ENCODE measurements at regions not wholly inside any gene's neighbourhood (a gene's known extent, or its start where the extent isn't known, plus 50 kb on each side); places are given as distances from the start of the nearest gene placed in this dataset.
"Not testable (repeated sequence)": the region's sequence is repeated elsewhere in the genome, so short reads cannot be mapped to it uniquely, and the experiment has no call there.

DNA sequence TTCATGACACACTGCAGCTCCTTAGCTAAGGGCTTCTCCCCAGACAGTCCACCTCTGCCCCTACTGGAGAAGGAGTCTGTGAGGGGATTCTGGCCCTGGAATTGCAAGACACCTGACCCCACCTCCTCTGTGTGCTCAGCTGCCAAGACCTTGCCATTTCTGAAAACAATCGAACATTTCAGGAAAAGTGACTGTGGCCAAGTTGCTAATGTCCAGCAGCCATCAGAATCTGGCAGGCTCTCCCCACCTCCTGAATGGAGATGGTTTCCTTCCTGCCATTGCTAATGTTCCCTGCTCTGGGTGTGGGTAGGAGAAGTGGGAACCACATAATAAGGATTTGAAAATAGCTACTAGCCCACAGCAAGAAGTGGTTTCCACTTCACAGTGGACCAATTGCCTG, 127.2 kb upstream of the ALX4 start:
- H3K27ac ChIP-seq, result no peak overlapping the region
- TF ChIP-seq, protein P1, sequence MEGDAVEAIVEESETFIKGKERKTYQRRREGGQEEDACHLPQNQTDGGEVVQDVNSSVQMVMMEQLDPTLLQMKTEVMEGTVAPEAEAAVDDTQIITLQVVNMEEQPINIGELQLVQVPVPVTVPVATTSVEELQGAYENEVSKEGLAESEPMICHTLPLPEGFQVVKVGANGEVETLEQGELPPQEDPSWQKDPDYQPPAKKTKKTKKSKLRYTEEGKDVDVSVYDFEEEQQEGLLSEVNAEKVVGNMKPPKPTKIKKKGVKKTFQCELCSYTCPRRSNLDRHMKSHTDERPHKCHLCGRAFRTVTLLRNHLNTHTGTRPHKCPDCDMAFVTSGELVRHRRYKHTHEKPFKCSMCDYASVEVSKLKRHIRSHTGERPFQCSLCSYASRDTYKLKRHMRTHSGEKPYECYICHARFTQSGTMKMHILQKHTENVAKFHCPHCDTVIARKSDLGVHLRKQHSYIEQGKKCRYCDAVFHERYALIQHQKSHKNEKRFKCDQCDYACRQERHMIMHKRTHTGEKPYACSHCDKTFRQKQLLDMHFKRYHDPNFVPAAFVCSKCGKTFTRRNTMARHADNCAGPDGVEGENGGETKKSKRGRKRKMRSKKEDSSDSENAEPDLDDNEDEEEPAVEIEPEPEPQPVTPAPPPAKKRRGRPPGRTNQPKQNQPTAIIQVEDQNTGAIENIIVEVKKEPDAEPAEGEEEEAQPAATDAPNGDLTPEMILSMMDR (IDR thresholded peaks at IDR 0.05), result no peak
- no peak for TF ChIP-seq POLR2A (IDR thresholded peaks at IDR 0.05)
- intact Hi-C loops (cut with DNase I), result no loop called here
- H3K27me3 ChIP-seq, result no peaks in the 10 kb centered on the region
- 29 to 89% methylated on average over 1 of the region's 1 CpG for WGBS, 2 donors
- peaks cover 7 to 15% of the 10 kb centered on the region in 2 donors for H3K4me1 ChIP-seq
- no peaks in the 10 kb centered on the region for H3K9me3 ChIP-seq
- DNase-seq, result no peak
- no peaks in the 10 kb centered on the region for H3K36me3 ChIP-seq
- no peak overlapping the region for H3K4me3 ChIP-seq (replicated peaks in 1 of 3)

DNA sequence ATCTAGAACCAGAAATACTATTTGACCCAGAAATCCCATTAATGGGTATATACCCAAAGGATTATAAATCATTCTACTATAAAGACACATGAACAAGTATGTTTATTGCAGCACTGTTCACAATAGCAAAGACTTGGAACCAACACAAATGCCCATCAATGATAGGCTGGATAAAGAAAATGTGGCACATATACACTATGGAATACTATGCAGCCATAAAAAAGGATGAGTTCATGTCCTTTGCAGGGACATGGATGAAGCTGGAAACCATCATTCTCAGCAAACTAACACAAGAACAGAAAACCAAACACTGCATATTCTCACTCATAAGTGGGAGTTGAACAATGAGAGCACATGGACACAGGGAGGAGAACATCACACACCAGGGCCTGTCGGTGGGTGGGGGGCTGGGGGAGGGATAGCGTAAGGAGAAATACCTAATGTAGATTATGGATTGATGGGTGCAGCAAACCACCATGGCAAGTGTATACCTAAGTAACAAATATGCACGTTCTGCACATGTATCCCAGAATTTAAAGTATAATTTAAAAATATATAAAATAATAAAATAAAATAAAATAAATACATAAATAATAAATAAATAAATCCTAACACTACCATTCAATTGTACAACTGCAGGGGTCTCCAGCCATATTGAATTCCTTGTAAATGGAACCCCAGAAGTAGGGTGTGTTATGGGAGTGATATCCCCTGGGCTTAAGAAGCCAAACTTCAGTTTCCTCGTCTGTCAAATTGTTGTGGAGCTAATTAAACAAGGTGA, 122.4 kb upstream of the CD82 start:
- 80 to 93% methylated on average over 4 of the region's 4 CpGs for WGBS, 2 donors
- peaks cover 3 to 14% of the 10 kb centered on the region in 2 donors for H3K4me1 ChIP-seq
- intact Hi-C loops (cut with DNase I); H3K27ac ChIP-seq; H3K27me3 ChIP-seq; H3K4me3 ChIP-seq (replicated peaks in 1 of 3); H3K9me3 ChIP-seq; DNase-seq; H3K36me3 ChIP-seq: not testable (repeated sequence)

DNA sequence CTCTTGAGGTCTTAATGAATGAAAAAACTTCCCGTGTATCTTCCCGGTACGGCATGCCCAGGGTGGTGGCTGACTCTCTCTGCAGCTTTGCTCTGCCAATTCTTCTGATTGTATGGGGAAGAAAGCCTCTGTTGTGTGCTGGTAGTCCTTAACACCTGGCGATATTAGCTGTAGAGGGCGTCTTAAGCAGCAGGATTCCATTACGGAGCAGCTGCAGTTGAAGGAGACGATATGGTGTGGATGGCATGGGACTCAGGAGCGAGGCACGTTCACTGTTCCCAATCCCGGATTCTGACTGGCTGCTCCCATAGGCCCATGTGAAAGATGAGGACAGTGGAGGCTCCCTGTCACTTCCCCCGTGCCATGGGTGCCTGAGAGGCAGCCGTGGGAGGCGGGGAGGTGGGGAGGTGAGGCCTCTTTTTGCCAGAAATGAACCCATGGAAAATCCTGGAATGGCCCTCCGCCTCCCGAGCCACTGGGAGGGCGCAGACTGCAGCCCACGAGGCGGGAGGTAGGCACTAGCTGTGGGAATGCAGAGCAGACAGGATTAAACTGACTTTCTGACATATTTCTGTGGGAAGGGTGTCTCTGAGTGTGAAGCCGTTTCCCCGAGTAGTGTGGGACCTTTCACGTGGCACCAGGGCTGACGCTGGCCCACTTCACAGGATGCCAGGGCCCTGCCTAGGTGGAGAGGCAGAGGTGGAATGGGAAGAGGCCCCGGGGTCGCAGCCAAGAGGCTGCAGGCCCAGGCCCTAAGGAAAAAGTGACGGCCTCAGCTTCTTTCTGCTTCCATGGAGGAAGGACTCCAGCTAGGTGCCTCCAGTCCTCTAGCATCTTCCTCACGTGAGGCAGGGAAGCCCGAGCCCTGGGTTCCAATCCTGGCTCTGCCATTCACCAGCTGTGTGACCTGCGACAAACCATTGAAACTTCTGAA, 121.4 kb upstream of the CD82 start:
- WGBS, 2 donors, result 83 to 89% methylated on average over 25 to 28 of the region's 28 CpGs
- no peak for DNase-seq
- TF ChIP-seq POLR2A (IDR thresholded peaks at IDR 0.05), result no peak
- TF ChIP-seq, protein P1 (IDR thresholded peaks at IDR 0.05), result no peak

DNA sequence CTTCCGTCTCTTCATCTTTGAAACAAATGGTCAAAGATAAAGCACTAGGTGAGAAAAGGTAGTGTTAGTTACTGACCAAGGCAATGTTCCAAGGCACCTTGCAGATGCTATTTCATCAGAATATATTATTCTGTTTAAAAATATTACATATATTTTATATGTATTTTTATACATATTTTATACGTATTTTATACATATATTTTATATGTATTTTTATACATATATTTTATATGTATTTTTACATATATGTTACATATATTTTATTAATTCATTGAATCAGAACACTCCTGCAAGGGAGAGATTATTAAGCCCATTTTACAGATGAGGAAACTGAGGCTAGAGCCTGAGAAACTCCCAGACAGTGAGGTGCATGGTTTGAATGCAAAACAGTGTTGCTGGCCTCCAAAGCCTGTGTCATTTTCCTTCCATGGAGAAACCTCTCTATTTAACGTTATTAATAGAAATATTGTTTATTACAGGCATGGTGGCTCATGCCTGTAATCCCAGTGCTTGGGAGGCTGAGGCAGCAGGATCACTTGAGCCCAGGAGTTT, 120.6 kb upstream of the CD82 start:
- intact Hi-C loops (cut with DNase I), result no loop called here
- no peaks in the 10 kb centered on the region for H3K9me3 ChIP-seq
- no peaks in the 10 kb centered on the region for H3K36me3 ChIP-seq
- no peaks in the 10 kb centered on the region for H3K27me3 ChIP-seq
- WGBS, 2 donors, result 73 to 76% methylated on average over 3 of the region's 3 CpGs
- H3K27ac ChIP-seq, result no peak overlapping the region
- peaks cover 0 to 10% of the 10 kb centered on the region in 2 donors for H3K4me1 ChIP-seq
- DNase-seq, result no peak
- no peak overlapping the region for H3K4me3 ChIP-seq (replicated peaks in 1 of 3)
- TF ChIP-seq, protein P1 (IDR thresholded peaks at IDR 0.05), result no peak
- no peak for TF ChIP-seq POLR2A (IDR thresholded peaks at IDR 0.05)

More for the DNA sequence above, 121.4 kb upstream of the CD82 start:
- Histone ChIP-seq H3K4me3 (replicated peaks in 1 of 3) (no peak overlapping the region), H3K27ac (no peak overlapping the region), H3K27me3 (no peaks in the 10 kb centered on the region), H3K4me1 (peaks cover 0 to 10% of the 10 kb centered on the region in 2 donors), H3K36me3 (no peaks in the 10 kb centered on the region), H3K9me3 (no peaks in the 10 kb centered on the region)
- intact Hi-C loops (cut with DNase I), result no loop called here

DNA sequence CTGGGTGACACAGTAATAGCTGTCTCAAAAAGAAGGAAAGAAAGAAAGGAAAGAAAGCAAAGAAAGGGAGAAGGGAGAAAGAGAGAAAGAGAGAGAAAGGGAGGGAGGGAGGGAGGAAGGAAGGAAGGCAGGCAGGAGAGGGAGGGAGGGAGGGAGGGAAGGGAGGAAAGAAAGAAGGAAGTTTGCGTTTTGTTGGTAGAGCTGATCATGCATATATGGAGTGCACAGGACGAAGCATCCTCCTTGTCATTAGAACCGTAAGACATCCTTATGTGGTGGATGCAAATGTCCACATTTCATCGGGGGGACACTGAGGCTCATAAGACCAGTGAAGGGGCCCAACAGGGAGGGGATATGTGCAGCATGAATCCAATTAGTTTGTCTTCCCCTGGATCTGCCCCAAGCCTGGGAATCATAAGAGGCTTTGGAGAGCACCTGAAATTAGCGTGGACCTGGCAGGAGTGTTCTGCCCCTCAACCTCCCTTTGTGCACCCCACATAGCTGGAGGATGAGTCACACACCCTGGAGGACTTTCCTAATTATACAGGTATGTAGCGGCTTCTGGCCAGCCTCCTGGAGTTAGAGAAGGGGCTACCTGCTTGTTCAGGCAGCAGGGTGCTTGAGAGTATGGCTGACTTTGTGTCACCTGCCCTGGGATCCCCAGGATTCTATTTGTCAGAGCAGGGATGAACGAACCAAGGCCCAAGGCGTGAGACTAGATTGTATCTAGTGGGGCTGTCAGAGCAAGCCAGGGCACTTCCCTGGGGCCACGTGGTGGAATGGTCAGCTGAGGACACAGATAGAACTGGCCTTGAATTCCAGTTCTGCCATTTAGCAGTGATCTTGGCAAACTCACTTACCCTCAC, 119.7 kb upstream of the CD82 start:
- peak overlapping the region in 1 of 3 donors; percentile 25 for H3K27ac ChIP-seq
- intact Hi-C loops (cut with DNase I), result no loop called here
- no peaks in the 10 kb centered on the region for H3K9me3 ChIP-seq
- peaks cover 0 to 10% of the 10 kb centered on the region in 2 donors for H3K4me1 ChIP-seq
- peak; percentile 90 to 91 for DNase-seq
- H3K27me3 ChIP-seq, result no peaks in the 10 kb centered on the region
- TF ChIP-seq POLR2A (IDR thresholded peaks at IDR 0.05), result no peak
- TF ChIP-seq, protein P1 (IDR thresholded peaks at IDR 0.05), result no peak
- H3K4me3 ChIP-seq (replicated peaks in 1 of 3), result no peak overlapping the region
- H3K36me3 ChIP-seq, result no peaks in the 10 kb centered on the region
- WGBS, 2 donors, result 29 to 34% methylated on average over 8 to 9 of the region's 9 CpGs

Measured in thyroid gland (tissue), 4 donors.